GM12878 (cell line): ENCODE measurements at regions not wholly inside any gene's neighbourhood (a gene's known extent, or its start where the extent isn't known, plus 50 kb on each side); places are given as distances from the start of the nearest gene placed in this dataset.

ENCODE experiments used
- ATAC-seq: fragments of 200-7000 bp; cut with Tn5 transposase; 3 replicates; pipeline ENCODE4 v1.9.1; 2020; ENCODE audit warnings: mild to moderate bottlenecking, moderate library complexity
- BruUV-seq: library from RNA; stranded (reverse); fragments of 400-500 nt; replicated peaks from 2 replicates; lab custom pipeline; 2021; lab: Mats Ljungman, UMichigan
- CTCF ChIA-PET: fragments of 300-600 bp; sonication (Branson Sonifier 250); formaldehyde crosslinking; extraction: SDS; loops from one replicate; lab custom pipeline; 2021; ENCODE audit warnings: inconsistent platforms; lab: Yijun Ruan, JAX
- POLR2A ChIA-PET: fragments of 350-600 bp; formaldehyde crosslinking; extraction: SDS; loops from one replicate; lab custom pipeline; 2021; ENCODE audit warnings: inconsistent platforms; lab: Charles Lee
- RAD21 ChIA-PET: fragments of 300-600 bp; sonication (Branson Sonifier 250); formaldehyde crosslinking; loops from one replicate; lab custom pipeline; 2023; ENCODE audit warnings: antibody characterized with exemption; ENCODE audit not compliant: unreplicated experiment; lab: Charles Lee
- SMC1A ChIA-PET: fragments of 300-600 bp; sonication (Branson Sonifier 250); formaldehyde crosslinking; loops from one replicate; lab custom pipeline; 2023; ENCODE audit not compliant: unreplicated experiment, uncharacterized antibody; lab: Charles Lee
- DNase-seq: peaks from one replicate; pipeline ENCODE4 v3.0.0-alpha.2; 2011; ENCODE audit warnings: low read depth, low spot score
- FAIRE-seq: peaks from 3 replicates; lab custom pipeline; 2011; peaks lifted over from hg19 to GRCh38; lab: Jason Lieb, UNC
- H2AFZ ChIP-seq: 2 replicates; pipeline ENCODE4 v1.6.0; 2011; ENCODE audit warnings: low read depth, low read length, control low read depth; ENCODE audit not compliant: control insufficient read depth
- H3K27ac ChIP-seq: 2 replicates; pipeline ENCODE4 v1.5.1; 2011; ENCODE audit warnings: control low read depth; ENCODE audit not compliant: control insufficient read depth, insufficient read depth
- H3K27me3 ChIP-seq, 2 experiments: replicated peaks in 1 of 2; 2 replicates each; pipeline versions ENCODE4 v1.6.0 to v1.6.1; 2011; ENCODE audit warnings: low read length in 1 of 2; ENCODE audit not compliant: control insufficient read depth in 2 of 2, insufficient read depth in 2 of 2
- H3K36me3 ChIP-seq, 2 experiments: 2 replicates each; pipeline ENCODE4 v1.5.1; 2011; ENCODE audit warnings: low read length in 1 of 2; ENCODE audit not compliant: control insufficient read depth in 2 of 2, insufficient read depth in 2 of 2
- H3K4me1 ChIP-seq: 2 replicates; pipeline ENCODE4 v1.6.1; 2011; ENCODE audit warnings: mild to moderate bottlenecking, low read length, moderate library complexity, mixed read lengths; ENCODE audit not compliant: control insufficient read depth, insufficient read depth
- H3K4me2 ChIP-seq: 2 replicates; pipeline ENCODE4 v1.6.0; 2011; ENCODE audit warnings: control low read depth; ENCODE audit not compliant: control insufficient read depth, insufficient read depth
- H3K4me3 ChIP-seq: fragments of 200-600 bp; sonication (generic); 2 replicates; pipeline ENCODE4 v1.5.1; 2016
- H3K79me2 ChIP-seq: 2 replicates; pipeline ENCODE4 v1.6.0; 2011; ENCODE audit warnings: low read length; ENCODE audit not compliant: control insufficient read depth, insufficient read depth
- H3K9ac ChIP-seq: 2 replicates; pipeline ENCODE4 v1.8.0; 2011; ENCODE audit warnings: low read length, control low read depth, mixed read lengths; ENCODE audit not compliant: control insufficient read depth, insufficient read depth
- H3K9me3 ChIP-seq: replicated peaks from 3 replicates; pipeline ENCODE4 v1.5.1; 2011; ENCODE audit warnings: mild to moderate bottlenecking, low read length; ENCODE audit not compliant: control insufficient read depth, insufficient read depth
- H4K20me1 ChIP-seq: 2 replicates; pipeline ENCODE4 v1.6.0; 2011; ENCODE audit not compliant: control insufficient read depth, insufficient read depth
- BCL3 ChIP-seq: IDR thresholded peaks from 2 replicates; pipeline ENCODE4 v1.6.1; 2011; ENCODE audit warnings: borderline replicate concordance, low read depth, mild to moderate bottlenecking, moderate library complexity, low read length; ENCODE audit not compliant: insufficient read depth, poor library complexity, severe bottlenecking
- BHLHE40 ChIP-seq, 2 experiments: fragments of 450-650 bp in 1 of 2; IDR thresholded peaks; 2 replicates each; pipeline ENCODE4 v1.6.1; 2011 to 2017; ENCODE audit warnings: low read depth in 2 of 2, borderline replicate concordance in 1 of 2, improper control_type of control experiment in 1 of 2, low read length in 1 of 2, mild to moderate bottlenecking in 1 of 2
- ESRRA ChIP-seq: IDR thresholded peaks from 2 replicates; pipeline ENCODE4 v1.6.1; 2012; ENCODE audit warnings: mild to moderate bottlenecking, low read length, improper control_type of control experiment
- ETV6 ChIP-seq, 2 experiments: fragments of 450-650 bp in 1 of 2; IDR thresholded peaks in 1 of 2; conservative IDR thresholded peaks in 1 of 2; 2 replicates each; pipeline ENCODE4 v1.6.1; 2014; ENCODE audit warnings: antibody characterized with exemption in 1 of 2, borderline replicate concordance in 1 of 2, low read depth in 1 of 2, mild to moderate bottlenecking in 1 of 2, moderate library complexity in 1 of 2
- GATAD2B ChIP-seq: fragments of 450-650 bp; conservative IDR thresholded peaks from 2 replicates; pipeline ENCODE4 v1.6.1; 2017; ENCODE audit warnings: low read depth, mild to moderate bottlenecking, moderate library complexity
- KDM1A ChIP-seq: fragments of 200-600 bp; sonication (generic); IDR thresholded peaks from 2 replicates; pipeline ENCODE4 v1.6.1; 2016; ENCODE audit warnings: borderline replicate concordance
- KLF5 ChIP-seq: fragments of 450-650 bp; IDR thresholded peaks from 2 replicates; pipeline ENCODE4 v1.6.1; 2014; ENCODE audit warnings: mild to moderate bottlenecking; ENCODE audit not compliant: partially characterized antibody
- NFXL1 ChIP-seq: fragments of 450-650 bp; IDR thresholded peaks from 2 replicates; pipeline ENCODE4 v1.6.1; 2017; ENCODE audit warnings: antibody characterized with exemption, mild to moderate bottlenecking, borderline replicate concordance
- PKNOX1 ChIP-seq: fragments of 450-650 bp; IDR thresholded peaks from 2 replicates; pipeline ENCODE4 v1.6.1; 2016; ENCODE audit warnings: mild to moderate bottlenecking
- POLR2AphosphoS2 ChIP-seq: IDR thresholded peaks from 2 replicates; pipeline ENCODE4 v1.6.1; 2011; ENCODE audit warnings: low read depth, mild to moderate bottlenecking, low read length, improper control_type of control experiment, moderate library complexity
- RAD51 ChIP-seq: fragments of 450-650 bp; IDR thresholded peaks from 2 replicates; pipeline ENCODE4 v1.6.1; 2016; ENCODE audit warnings: moderate library complexity, mild to moderate bottlenecking, inconsistent platforms
- RUNX3 ChIP-seq: IDR thresholded peaks from 2 replicates; pipeline ENCODE4 v1.6.1; 2012; ENCODE audit warnings: low read length, inconsistent platforms
- SIN3A ChIP-seq: IDR thresholded peaks from 2 replicates; pipeline ENCODE4 v1.6.1; 2012; ENCODE audit warnings: low read depth, low read length, improper control_type of control experiment
- SMAD1 ChIP-seq: fragments of 450-650 bp; IDR thresholded peaks from 2 replicates; pipeline ENCODE4 v1.6.1; 2018; ENCODE audit warnings: mild to moderate bottlenecking, low read depth; ENCODE audit not compliant: partially characterized antibody
- SMC3 ChIP-seq: IDR thresholded peaks from 2 replicates; pipeline ENCODE4 v1.6.1; 2011; ENCODE audit warnings: low read length, improper control_type of control experiment, borderline replicate concordance
- SUZ12 ChIP-seq: fragments of 200-600 bp; sonication (generic); IDR thresholded peaks from one replicate; pipeline ENCODE4 v1.6.1; 2018; ENCODE audit warnings: antibody characterized with exemption, mild to moderate bottlenecking; ENCODE audit not compliant: unreplicated experiment
- TCF12 ChIP-seq: IDR thresholded peaks from 2 replicates; pipeline ENCODE4 v1.6.1; 2011; ENCODE audit warnings: low read depth, mild to moderate bottlenecking, low read length
- YY1 ChIP-seq: IDR thresholded peaks from 2 replicates; pipeline ENCODE4 v1.6.1; 2011; ENCODE audit warnings: low read depth, mild to moderate bottlenecking, low read length
- ZNF622 ChIP-seq: fragments of 450-650 bp; IDR thresholded peaks from 2 replicates; pipeline ENCODE4 v1.6.1; 2017; ENCODE audit warnings: mild to moderate bottlenecking, inconsistent platforms
- WGBS: methylation state at CpG from one replicate; pipeline ENCODE4 v1.1.6; 2016; ENCODE audit warnings: low lambda C conversion rate; ENCODE audit not compliant: insufficient replicate concordance, insufficient coverage; ENCODE audit errors: missing lambda C conversion rate; 5-methylcytosine and 5-hydroxymethylcytosine counted together
- in situ Hi-C: fragments of 300-500 bp; cut with MboI; formaldehyde crosslinking; loops from 9 replicates; pipeline ENCODE4 v1.14.3; 2018; ENCODE audit warnings: mixed read lengths
- intact Hi-C: fragments of 100-400 bp; cut with micrococcal nuclease; formaldehyde crosslinking; loops from one replicate; pipeline ENCODE4 v1.14.2; 2022; ENCODE audit not compliant: unreplicated experiment

- TF ChIP-seq BHLHE40 (IDR thresholded peaks at IDR 0.05; ENCODE audit: borderline replicate concordance in 1 of 2, low read depth in 2 of 2, low read length in 1 of 2) (no peak), RUNX3 (no peak), TCF12 (no peak), SUZ12 (no peak), KLF5 (no peak), POLR2AphosphoS2 (no peak), ESRRA (no peak), KDM1A (no peak), PKNOX1 (no peak), RAD51 (no peak), SIN3A (no peak), SMAD1 (no peak), GATAD2B (no peak), ZNF622 (no peak), NFXL1 (no peak), ETV6 (conservative IDR thresholded peaks at IDR 0.05 in 1 of 2, IDR thresholded peaks at IDR 0.05 in 1 of 2; ENCODE audit: borderline replicate concordance in 1 of 2, low read depth in 1 of 2) (no peak), YY1 (no peak), SMC3 (no peak), BCL3 (no peak)
- ATAC-seq = no peak
- no peak for DNase-seq
- ChIA-PET CTCF (no interaction called here), RAD21 (no interaction called here), SMC1A (no interaction called here), POLR2A (no interaction called here)
- intact Hi-C loops (no loop called here), in situ Hi-C loops (no loop called here)
- no peaks in the 10 kb centered on the region for H3K79me2 ChIP-seq
- BruUV-seq = no TSS peak
- H3K36me3 ChIP-seq = no peaks in the 10 kb centered on the region
- FAIRE-seq = no peak
- H3K9me3 ChIP-seq = no peaks in the 10 kb centered on the region; the same call in 2 of the 3 replicates
- H3K4me1 ChIP-seq = no peaks in the 10 kb centered on the region
- no peak overlapping the region for H3K4me2 ChIP-seq
- H3K9ac ChIP-seq = no peak overlapping the region
- WGBS = 47% methylated on average over 2 of the region's 2 CpGs
- H3K27me3 ChIP-seq = no peaks in the 10 kb centered on the region
- no peaks in the 10 kb centered on the region for H4K20me1 ChIP-seq
- no peak overlapping the region for H3K4me3 ChIP-seq
- no peak overlapping the region for H3K27ac ChIP-seq
- H2AFZ ChIP-seq = no peak overlapping the region
Measured at GRCh38 chr13:34044041-34044440, 226.1 kb downstream of the RFC3 start.
